Naive thymus-derived CD8-positive, alpha-beta T cell (primary cell): ENCODE measurements at regions not wholly inside any gene's neighbourhood (a gene's known extent, or its start where the extent isn't known, plus 50 kb on each side); places are given as distances from the start of the nearest gene placed in this dataset.
A peak's percentile ranks its signal among the peaks of the same experiment; 100 is the strongest.

Experiments
- ATAC-seq, 2 donors: fragments of 150-1000 bp; cut with Tn5 transposase in 1 of 2; sonication (Bioruptor Pico), chemical (Tn5 transposase) in 1 of 2; 1 replicate in 1 of 2; 2 replicates in 1 of 2; pipeline ENCODE4 v1.10.0; 2021; ENCODE audit warnings: mild to moderate bottlenecking in 2 of 2, moderate library complexity in 2 of 2
- POLR2A ChIA-PET: fragments of 350-600 bp; sonication (Branson Sonifier 250); formaldehyde crosslinking; loops from one replicate; lab custom pipeline; 2021; ENCODE audit warnings: antibody characterized with exemption; lab: Charles Lee
- DNase-seq, 10 donors: peaks; one replicate each; pipeline versions ENCODE4 v3.0.0 to v3.0.0-alpha.2; 2020 to 2022
- H3K27ac Mint-ChIP-seq, 10 donors: one replicate each; pipeline ENCODE4 v1.8.0; 2020 to 2022; ENCODE audit warnings: mild to moderate bottlenecking in 10 of 10, mixed read lengths in 10 of 10, moderate library complexity in 4 of 10, inconsistent platforms in 1 of 10
- H3K27me3 Mint-ChIP-seq, 5 donors: one replicate each; pipeline ENCODE4 v1.8.0; 2021 to 2022; ENCODE audit warnings: mixed read lengths in 5 of 5
- H3K36me3 Mint-ChIP-seq, 3 donors: one replicate each; pipeline ENCODE4 v1.8.0; 2020 to 2022; ENCODE audit warnings: mixed read lengths in 3 of 3, mild to moderate bottlenecking in 2 of 3, inconsistent platforms in 1 of 3
- H3K4me1 Mint-ChIP-seq, 4 donors: one replicate each; pipeline ENCODE4 v1.8.0; 2021 to 2022; ENCODE audit warnings: mixed read lengths in 4 of 4
- H3K4me3 Mint-ChIP-seq, 10 donors: one replicate each; pipeline ENCODE4 v1.8.0; 2020 to 2022; ENCODE audit warnings: mild to moderate bottlenecking in 10 of 10, mixed read lengths in 10 of 10, moderate library complexity in 6 of 10, inconsistent platforms in 1 of 10
- H3K9me3 Mint-ChIP-seq, 9 donors: one replicate each; pipeline ENCODE4 v1.8.0; 2020 to 2022; ENCODE audit warnings: mixed read lengths in 9 of 9, mild to moderate bottlenecking in 3 of 9, inconsistent platforms in 1 of 9, moderate library complexity in 1 of 9

DNA sequence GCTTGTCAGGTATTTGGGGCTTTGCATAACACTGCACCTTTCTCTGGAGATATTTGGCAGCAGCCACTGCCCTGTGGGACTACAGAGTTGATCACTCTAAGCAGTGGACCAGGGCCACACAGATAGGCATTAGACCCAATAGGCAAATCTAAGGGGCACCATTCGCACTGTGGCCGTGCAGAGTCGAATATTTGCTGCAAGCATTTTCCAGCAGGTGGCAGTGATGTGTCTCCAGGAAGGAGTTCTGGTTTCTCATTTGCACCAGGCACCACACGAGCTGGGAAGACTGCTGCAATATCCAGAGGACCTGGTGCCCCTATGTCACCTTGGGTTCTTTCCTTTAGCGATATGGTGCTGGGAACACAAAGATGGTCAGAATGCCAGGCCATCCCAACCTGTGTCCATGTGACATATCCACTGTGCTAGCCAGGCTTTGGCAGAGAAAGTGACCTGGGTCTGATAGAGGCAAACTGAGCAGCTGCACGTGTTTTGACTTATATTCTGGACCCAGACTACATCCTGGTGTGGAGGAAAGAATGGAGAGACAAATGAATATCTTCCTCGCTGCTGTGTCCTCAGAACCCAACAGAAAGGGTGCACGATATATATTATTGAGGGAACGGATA is 318.7 kb downstream of the BUD13 start:
- no peak for ATAC-seq
- no peak for DNase-seq
- Mint-ChIP-seq H3K9me3 (peaks cover 0 to 20% (median 5%) of the 10 kb centered on the region in 9 donors), H3K27me3 (peaks cover 4 to 33% (median 8%) of the 10 kb centered on the region in 5 donors), H3K27ac (no peak overlapping the region), H3K4me3 (no peak overlapping the region), H3K4me1 (peaks cover 0 to 2% (median 0%) of the 10 kb centered on the region in 4 donors), H3K36me3 (peaks cover 0 to 3% (median 0%) of the 10 kb centered on the region in 3 donors)
- POLR2A ChIA-PET, result no interaction called here

DNA sequence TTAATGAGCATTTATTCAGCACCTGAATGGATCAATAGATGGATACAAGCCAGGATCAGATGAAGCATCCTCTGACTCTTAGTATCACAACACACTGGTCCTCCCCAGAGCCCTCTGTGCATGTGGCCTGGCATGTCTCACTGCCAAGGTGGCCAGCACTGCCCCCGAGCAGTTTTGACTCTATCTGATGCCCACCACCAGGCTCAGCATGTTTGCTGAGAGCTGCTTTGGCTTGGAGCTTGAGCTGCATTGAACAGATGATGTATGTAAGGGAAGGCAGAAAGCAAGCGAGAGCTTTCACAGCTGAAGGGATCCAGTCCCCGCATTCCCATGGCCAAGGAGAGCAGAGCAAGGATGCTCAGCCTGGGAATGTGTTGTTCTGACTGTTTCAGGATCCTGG is 320.3 kb downstream of the BUD13 start:
- H3K4me3 Mint-ChIP-seq, result no peak overlapping the region
- H3K9me3 Mint-ChIP-seq, result peaks cover 0 to 20% (median 5%) of the 10 kb centered on the region in 9 donors
- no peak for DNase-seq
- peaks cover under 1 to 17% (median 5%) of the 10 kb centered on the region in 5 donors for H3K27me3 Mint-ChIP-seq
- no peak overlapping the region for H3K27ac Mint-ChIP-seq
- H3K4me1 Mint-ChIP-seq, result peaks cover 0 to under 1% (median 0%) of the 10 kb centered on the region in 4 donors
- no peak for ATAC-seq
- H3K36me3 Mint-ChIP-seq, result peaks cover 0 to 3% (median 0%) of the 10 kb centered on the region in 3 donors
- POLR2A ChIA-PET, result no interaction called here

DNA sequence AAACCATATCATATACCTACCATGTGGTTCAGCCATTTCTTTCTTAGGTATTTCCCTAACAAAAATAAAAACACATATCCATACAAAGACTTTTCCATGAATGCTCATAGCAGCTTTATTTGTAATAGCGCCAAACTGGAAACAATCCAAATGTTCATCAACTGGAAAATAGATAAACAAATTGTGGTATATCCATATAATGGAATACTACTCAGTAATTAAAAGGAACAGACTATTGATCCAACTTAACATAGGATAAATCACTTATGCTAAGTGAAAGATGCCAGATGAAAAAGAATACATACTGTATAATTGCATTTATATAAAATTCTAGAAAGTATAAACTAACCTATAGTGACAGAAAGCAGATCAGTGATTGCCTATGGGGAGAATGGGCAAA is 323.3 kb downstream of the BUD13 start:
- no peak for ATAC-seq
- Mint-ChIP-seq H3K4me1 (no peaks in the 10 kb centered on the region), H3K36me3 (peaks cover 0 to 3% (median 0%) of the 10 kb centered on the region in 3 donors), H3K4me3 (no peak overlapping the region), H3K27me3 (peaks cover 5 to 22% (median 11%) of the 10 kb centered on the region in 5 donors), H3K9me3 (peaks cover 0 to 20% (median 9%) of the 10 kb centered on the region in 9 donors), H3K27ac (no peak overlapping the region)
- POLR2A ChIA-PET, result no interaction called here
- no peak for DNase-seq

DNA sequence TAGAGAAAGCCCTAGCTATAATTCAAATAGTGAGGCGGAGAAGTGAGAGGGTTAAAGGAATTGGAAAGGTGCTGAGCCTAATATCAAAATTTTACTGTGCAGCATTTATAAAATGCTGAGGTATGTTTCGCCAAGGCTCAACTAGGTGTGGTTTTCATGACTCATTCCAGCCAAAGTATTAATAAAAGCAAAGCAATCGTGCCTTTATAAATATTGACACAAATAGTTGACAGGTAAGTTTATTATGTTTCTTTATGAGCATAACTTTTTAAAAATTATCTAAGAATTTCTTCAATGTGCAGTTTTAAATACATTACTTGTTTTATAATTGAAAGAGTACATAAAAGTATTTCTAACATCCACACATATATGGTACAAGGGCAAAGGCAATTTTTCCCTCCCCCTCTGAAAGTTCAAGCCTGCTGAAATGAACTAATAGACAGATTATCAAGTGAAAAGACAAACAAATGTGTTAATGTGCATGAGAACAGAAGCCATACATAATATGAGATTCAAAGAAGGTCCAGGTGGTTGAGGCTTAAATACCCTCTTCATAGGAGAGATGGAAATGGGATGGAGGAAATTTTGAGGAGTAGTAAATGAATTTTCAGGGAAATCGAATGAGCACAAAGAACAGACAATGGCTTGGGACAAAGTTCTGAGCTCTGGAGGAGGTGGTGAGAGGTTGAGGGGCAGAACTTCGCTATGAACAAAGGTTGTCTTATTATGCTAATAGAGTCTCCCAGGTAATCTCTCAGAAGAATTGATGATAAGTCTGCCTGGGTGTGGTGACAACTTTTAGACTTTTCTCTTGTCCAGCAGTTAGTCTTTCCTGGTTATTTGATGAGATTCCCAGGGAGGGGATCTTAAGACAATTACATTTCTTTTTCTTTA is 326.5 kb downstream of the BUD13 start:
- no peak overlapping the region for H3K4me3 Mint-ChIP-seq
- no peak for ATAC-seq

GRCh38 chr11:116445108-116446047 is 327.4 kb downstream of the BUD13 start:
- ATAC-seq (no peak), DNase-seq (no peak)
- no peak overlapping the region for H3K4me3 Mint-ChIP-seq
- peaks cover 0 to 17% (median 3%) of the 10 kb centered on the region in 9 donors for H3K9me3 Mint-ChIP-seq
- POLR2A ChIA-PET, result no interaction called here
- peaks cover 7 to 13% (median 11%) of the 10 kb centered on the region in 5 donors for H3K27me3 Mint-ChIP-seq
- H3K4me1 Mint-ChIP-seq, result no peaks in the 10 kb centered on the region
- no peak overlapping the region for H3K27ac Mint-ChIP-seq
- peaks cover 0 to 3% (median 0%) of the 10 kb centered on the region in 3 donors for H3K36me3 Mint-ChIP-seq

More for the DNA sequence above, 326.5 kb downstream of the BUD13 start:
- Mint-ChIP-seq H3K27me3 (peaks cover 7 to 13% (median 11%) of the 10 kb centered on the region in 5 donors), H3K27ac (no peak overlapping the region), H3K36me3 (peaks cover 0 to 3% (median 0%) of the 10 kb centered on the region in 3 donors), H3K9me3 (peaks cover 0 to 16% (median 2%) of the 10 kb centered on the region in 9 donors), H3K4me1 (no peaks in the 10 kb centered on the region)
- no peak for DNase-seq
- POLR2A ChIA-PET, result no interaction called here

DNA sequence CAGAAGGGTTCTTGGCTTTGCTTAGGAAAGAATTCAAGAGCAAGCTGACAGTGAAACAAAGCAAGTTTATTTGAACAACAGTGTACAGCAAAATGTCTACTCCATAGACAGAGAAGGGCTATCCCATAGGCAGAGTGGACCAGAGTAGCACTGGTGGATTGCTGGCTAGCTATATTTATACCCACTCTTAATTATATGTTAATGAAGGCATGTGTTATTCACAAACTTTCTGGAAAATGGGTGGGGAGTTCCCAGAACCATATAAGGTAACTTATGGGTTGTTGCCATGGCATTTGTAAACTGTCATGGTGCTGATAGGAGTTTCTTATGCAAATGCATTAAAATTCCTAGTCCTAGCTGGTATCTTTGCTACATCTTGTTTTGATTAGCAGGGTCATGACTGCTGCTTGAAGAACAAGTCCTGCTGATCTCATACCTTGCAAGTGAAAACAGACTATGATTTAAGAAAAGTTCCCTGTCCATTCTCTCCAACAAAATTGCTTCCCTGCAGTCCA is 330.5 kb downstream of the BUD13 start:
- Mint-ChIP-seq H3K27ac (no peak overlapping the region), H3K27me3 (peaks cover 11 to 24% (median 16%) of the 10 kb centered on the region in 5 donors), H3K9me3 (peaks cover 0 to 26% (median 9%) of the 10 kb centered on the region in 9 donors), H3K4me3 (no peak overlapping the region), H3K36me3 (no peaks in the 10 kb centered on the region), H3K4me1 (no peaks in the 10 kb centered on the region)
- POLR2A ChIA-PET, result no interaction called here
- DNase-seq (no peak), ATAC-seq (no peak)

DNA sequence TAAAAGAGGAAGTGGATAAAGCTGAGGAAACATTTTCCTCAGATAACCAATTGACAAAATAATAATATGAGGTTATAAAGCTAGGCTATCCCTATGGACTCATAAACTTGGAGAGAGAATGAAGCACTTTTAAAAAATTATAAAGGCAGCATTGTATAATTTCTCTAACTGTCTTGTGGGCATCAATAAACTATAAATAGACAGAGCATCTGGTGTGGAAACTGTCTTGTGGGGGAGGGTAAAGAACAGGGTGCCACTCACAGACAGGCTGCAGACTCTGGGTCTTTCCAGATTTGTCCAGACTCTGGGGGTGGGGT is 333.5 kb downstream of the BUD13 start:
- DNase-seq (no peak), ATAC-seq (no peak)
- Mint-ChIP-seq H3K27me3 (peaks cover 9 to 30% (median 16%) of the 10 kb centered on the region in 5 donors), H3K9me3 (peaks cover 0 to 26% (median 9%) of the 10 kb centered on the region in 9 donors), H3K27ac (no peak overlapping the region), H3K4me3 (no peak overlapping the region), H3K4me1 (no peaks in the 10 kb centered on the region), H3K36me3 (no peaks in the 10 kb centered on the region)
- POLR2A ChIA-PET, result no interaction called here

DNA sequence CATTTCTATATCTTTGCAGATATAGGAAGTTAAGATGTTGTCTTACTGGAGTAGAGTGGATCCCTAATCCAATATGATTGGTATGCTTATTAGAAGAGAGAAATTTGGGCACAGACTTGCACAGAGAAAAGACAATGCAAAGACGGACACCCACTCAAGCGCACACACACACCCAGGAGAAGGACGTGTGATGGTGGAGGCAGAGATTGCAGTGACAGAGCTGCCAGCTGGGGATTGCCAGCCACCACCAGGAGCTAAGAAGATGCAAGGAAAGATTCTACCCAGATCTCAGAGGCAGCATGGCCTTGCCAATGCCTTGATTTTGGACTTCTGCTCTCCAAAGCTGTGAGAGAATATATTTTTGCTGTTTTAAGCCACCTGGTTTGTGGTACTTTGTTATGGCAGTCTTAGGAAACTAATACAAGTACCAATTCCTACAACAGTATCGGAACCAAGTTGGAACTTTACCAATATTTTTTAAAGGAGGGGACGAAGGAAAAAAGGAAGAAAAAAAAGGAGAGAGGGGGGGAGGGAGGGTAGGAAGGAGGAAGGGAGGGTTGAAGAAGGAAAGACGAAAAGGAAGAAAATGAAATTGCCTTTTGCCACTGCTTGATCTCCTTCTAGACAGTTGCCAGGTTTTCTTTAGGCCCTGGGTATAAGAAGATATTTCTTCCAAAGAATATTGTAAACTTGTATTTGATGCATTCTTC is 334.0 kb downstream of the BUD13 start:
- no peak overlapping the region for H3K4me3 Mint-ChIP-seq
- no peaks in the 10 kb centered on the region for H3K4me1 Mint-ChIP-seq
- POLR2A ChIA-PET, result no interaction called here
- peaks cover 6 to 36% (median 21%) of the 10 kb centered on the region in 5 donors for H3K27me3 Mint-ChIP-seq
- H3K9me3 Mint-ChIP-seq, result peaks cover 0 to 26% (median 9%) of the 10 kb centered on the region in 9 donors
- DNase-seq (no peak), ATAC-seq (no peak)
- no peaks in the 10 kb centered on the region for H3K36me3 Mint-ChIP-seq
- H3K27ac Mint-ChIP-seq, result no peak overlapping the region

- Mint-ChIP-seq H3K27ac (no peak overlapping the region), H3K9me3 (peaks cover 0 to 15% (median 4%) of the 10 kb centered on the region in 9 donors), H3K36me3 (no peaks in the 10 kb centered on the region), H3K4me3 (no peak overlapping the region), H3K27me3 (peaks cover 4 to 41% (median 28%) of the 10 kb centered on the region in 5 donors), H3K4me1 (no peaks in the 10 kb centered on the region)
- POLR2A ChIA-PET, result no interaction called here
- ATAC-seq, result no peak
- DNase-seq, result no peak
These were observed 337.8 kb downstream of the BUD13 start for GRCh38 chr11:116434986-116435385.

- Mint-ChIP-seq H3K9me3 (peaks cover 0 to 5% (median 0%) of the 10 kb centered on the region in 9 donors), H3K4me3 (no peak overlapping the region), H3K27ac (peak overlapping the region in 1 of 10 donors; percentile 36), H3K36me3 (no peaks in the 10 kb centered on the region), H3K4me1 (peaks cover 0 to 2% (median 0%) of the 10 kb centered on the region in 4 donors), H3K27me3 (peaks cover 6 to 42% (median 28%) of the 10 kb centered on the region in 5 donors)
- POLR2A ChIA-PET, result no interaction called here
- DNase-seq, result no peak
- no peak for ATAC-seq
These were observed 340.5 kb downstream of the BUD13 start for GRCh38 chr11:116432301-116432700.

DNA sequence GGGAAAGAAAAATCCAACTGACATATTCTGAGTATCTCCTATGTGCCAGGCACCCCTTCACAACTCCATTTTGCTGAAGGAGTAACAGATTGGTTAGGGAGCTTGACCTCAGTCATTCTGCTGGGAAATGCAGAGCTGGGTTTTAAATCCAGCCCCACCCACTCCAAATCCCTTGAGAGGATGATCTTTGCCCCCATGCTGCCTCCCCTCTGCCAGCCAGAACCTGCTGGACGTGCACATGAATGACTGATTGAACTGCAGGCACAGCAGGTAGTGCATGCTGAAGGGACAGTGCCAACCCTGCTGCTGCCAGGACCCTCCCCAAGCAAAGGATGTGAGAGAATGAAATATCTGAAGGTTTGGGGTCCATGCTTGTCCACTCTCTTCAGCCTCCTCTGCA is 340.9 kb downstream of the BUD13 start:
- DNase-seq (no peak), ATAC-seq (no peak)
- Mint-ChIP-seq H3K4me1 (peaks cover 0 to 2% (median 0%) of the 10 kb centered on the region in 4 donors), H3K4me3 (no peak overlapping the region), H3K36me3 (no peaks in the 10 kb centered on the region), H3K27ac (no peak overlapping the region), H3K27me3 (peaks cover 6 to 37% (median 28%) of the 10 kb centered on the region in 5 donors), H3K9me3 (peaks cover 0 to 5% (median 0%) of the 10 kb centered on the region in 9 donors)
- POLR2A ChIA-PET, result no interaction called here
